ENCODE measurements at regions not wholly inside any gene's neighbourhood (a gene's known extent, or its start where the extent isn't known, plus 50 kb on each side); places are given as distances from the start of the nearest gene placed in this dataset.

DNA sequence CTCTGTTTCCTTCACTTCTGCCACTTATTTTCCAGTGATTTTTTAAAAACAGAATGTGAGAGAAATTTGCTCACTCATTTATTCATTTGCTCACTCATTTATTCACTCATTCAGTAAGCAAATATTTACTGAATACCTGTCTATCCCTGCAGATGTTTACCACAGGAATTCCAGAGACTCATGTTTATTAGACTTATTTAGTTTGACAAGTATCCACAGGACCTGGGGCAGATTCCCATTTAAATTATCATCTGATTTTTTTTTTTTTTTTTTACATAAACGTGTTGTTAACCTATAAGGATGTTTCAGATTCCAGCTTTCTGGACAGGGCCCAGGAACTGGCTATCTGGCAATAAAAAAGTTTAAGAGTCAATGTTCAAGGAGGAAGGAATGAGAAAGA, 175.1 kb upstream of the ERBB4 start:
- H3K27me3 ChIP-seq (replicated peaks; ENCODE audit: insufficient read depth): no peaks in the 10 kb centered on the region
- no peak for DNase-seq
- H4K20me1 ChIP-seq (ENCODE audit: insufficient read depth): no peaks in the 10 kb centered on the region
- TF ChIP-seq EZH2phosphoT487 (IDR thresholded peaks at IDR 0.05; ENCODE audit: insufficient read depth, low read depth) (no peak), EZH2 (IDR thresholded peaks at IDR 0.05; ENCODE audit: insufficient read depth, poor library complexity, severe bottlenecking) (no peak)
- H3K27ac ChIP-seq: no peak overlapping the region; the same call in 1 of the 2 replicates
- peaks cover 43% of the 10 kb centered on the region for H3K4me1 ChIP-seq (ENCODE audit: insufficient read depth)
- H3K9me2 ChIP-seq (ENCODE audit: insufficient read depth): no peaks in the 10 kb centered on the region
- in situ Hi-C loops (cut with MboI): no loop called here
- peak overlapping the region; percentile 13 for H3K4me2 ChIP-seq (ENCODE audit: unreplicated experiment)
- no peaks in the 10 kb centered on the region for H3K9me3 ChIP-seq (ENCODE audit: low read depth)
- peak overlapping the region; percentile 34 for H2AFZ ChIP-seq
- no peak overlapping the region for H3K4me3 ChIP-seq
- no peak overlapping the region for H3K9ac ChIP-seq
- no peaks in the 10 kb centered on the region for H3K36me3 ChIP-seq (ENCODE audit: low read depth)
- 41 to 45% methylated on average over 1 of the region's 1 CpG for WGBS, 2 experiments (ENCODE audit: low coverage in 1 of 2, low lambda C conversion rate in 2 of 2, missing lambda C conversion rate in 2 of 2)
- H3F3A ChIP-seq (ENCODE audit: insufficient read depth): peaks cover 37% of the 10 kb centered on the region
- no peaks in the 10 kb centered on the region for H3K79me2 ChIP-seq (ENCODE audit: insufficient read depth)

DNA sequence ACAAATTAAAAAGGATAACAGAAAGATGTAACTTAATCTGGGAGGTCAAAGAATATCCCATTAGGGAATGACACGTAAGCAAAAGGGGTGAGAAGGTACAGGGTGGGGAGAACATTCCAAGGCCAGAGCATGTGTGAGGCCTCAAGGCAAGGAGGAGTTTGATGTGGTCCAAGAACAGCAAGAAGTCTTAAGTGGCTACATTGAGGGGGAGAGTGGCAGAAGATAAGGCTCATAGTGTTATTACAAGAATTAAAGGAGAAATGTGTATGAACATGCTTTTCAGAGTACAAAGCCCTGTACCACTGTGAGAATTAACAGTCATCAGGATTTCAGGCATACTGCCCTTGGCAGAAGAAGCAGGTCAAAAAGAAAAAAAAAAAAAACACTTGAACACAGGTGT, 174.4 kb upstream of the ERBB4 start:
- no peak overlapping the region; the same call in 1 of the 2 replicates for H2AFZ ChIP-seq
- peak overlapping the region; percentile 93 for H3K27ac ChIP-seq
- DNase-seq: peak; percentile 20
- H3K9ac ChIP-seq: peak overlapping the region; percentile 73
- TF ChIP-seq EZH2phosphoT487 (IDR thresholded peaks at IDR 0.05; ENCODE audit: insufficient read depth, low read depth) (no peak), EZH2 (IDR thresholded peaks at IDR 0.05; ENCODE audit: insufficient read depth, poor library complexity, severe bottlenecking) (no peak)
- H3K79me2 ChIP-seq (ENCODE audit: insufficient read depth): no peaks in the 10 kb centered on the region
- in situ Hi-C loops (cut with MboI): no loop called here
- H3F3A ChIP-seq (ENCODE audit: insufficient read depth): peaks cover 44% of the 10 kb centered on the region
- no peaks in the 10 kb centered on the region for H4K20me1 ChIP-seq (ENCODE audit: insufficient read depth)
- peaks cover 50% of the 10 kb centered on the region for H3K4me1 ChIP-seq (ENCODE audit: insufficient read depth)
- WGBS, 2 experiments (ENCODE audit: low coverage in 1 of 2, low lambda C conversion rate in 2 of 2, missing lambda C conversion rate in 2 of 2): 56 to 71% methylated on average over 1 of the region's 1 CpG
- no peak overlapping the region for H3K4me3 ChIP-seq
- no peaks in the 10 kb centered on the region for H3K27me3 ChIP-seq (replicated peaks; ENCODE audit: insufficient read depth)
- H3K36me3 ChIP-seq (ENCODE audit: low read depth): no peaks in the 10 kb centered on the region
- H3K4me2 ChIP-seq (ENCODE audit: unreplicated experiment): no peak overlapping the region
- H3K9me3 ChIP-seq (ENCODE audit: low read depth): no peaks in the 10 kb centered on the region
- H3K9me2 ChIP-seq (ENCODE audit: insufficient read depth): no peaks in the 10 kb centered on the region

DNA sequence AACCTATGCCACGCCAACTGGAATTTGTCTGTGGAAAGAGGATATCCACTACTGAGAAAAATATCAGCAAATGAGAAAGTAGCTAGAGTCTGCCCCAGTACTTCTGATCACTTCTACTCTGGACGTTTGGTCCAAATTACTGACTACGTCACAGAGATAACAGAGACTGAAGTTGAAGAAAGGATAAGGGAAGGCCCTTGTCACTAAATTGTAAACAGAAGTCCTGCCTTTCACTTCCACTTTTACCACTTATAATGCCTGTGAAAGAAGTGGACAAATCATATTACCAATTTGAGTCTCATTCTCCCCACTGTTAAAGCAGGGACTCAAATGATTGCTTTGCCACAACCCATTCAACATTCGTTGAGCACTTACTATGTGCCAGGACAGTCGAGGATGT, 173.9 kb upstream of the ERBB4 start:
- TF ChIP-seq EZH2phosphoT487 (IDR thresholded peaks at IDR 0.05; ENCODE audit: insufficient read depth, low read depth) (no peak), EZH2 (IDR thresholded peaks at IDR 0.05; ENCODE audit: insufficient read depth, poor library complexity, severe bottlenecking) (no peak)
- H2AFZ ChIP-seq: peak overlapping the region; percentile 43
- H3K27me3 ChIP-seq (replicated peaks; ENCODE audit: insufficient read depth): no peaks in the 10 kb centered on the region
- no peaks in the 10 kb centered on the region for H3K9me3 ChIP-seq (ENCODE audit: low read depth)
- in situ Hi-C loops (cut with MboI): no loop called here
- peak overlapping the region; percentile 34; the same call in 1 of the 2 replicates for H3K4me3 ChIP-seq
- H3F3A ChIP-seq (ENCODE audit: insufficient read depth): peaks cover 49% of the 10 kb centered on the region
- no peaks in the 10 kb centered on the region for H3K9me2 ChIP-seq (ENCODE audit: insufficient read depth)
- H3K79me2 ChIP-seq (ENCODE audit: insufficient read depth): no peaks in the 10 kb centered on the region
- 56 to 60% methylated on average over 5 of the region's 5 CpGs for WGBS, 2 experiments (ENCODE audit: low coverage in 1 of 2, low lambda C conversion rate in 2 of 2, missing lambda C conversion rate in 2 of 2)
- H3K9ac ChIP-seq: peak overlapping the region; percentile 73
- no peak for DNase-seq
- peaks cover 50% of the 10 kb centered on the region for H3K4me1 ChIP-seq (ENCODE audit: insufficient read depth)
- H3K4me2 ChIP-seq (ENCODE audit: unreplicated experiment): peak overlapping the region; percentile 62
- no peaks in the 10 kb centered on the region for H3K36me3 ChIP-seq (ENCODE audit: low read depth)
- H4K20me1 ChIP-seq (ENCODE audit: insufficient read depth): no peaks in the 10 kb centered on the region
- peak overlapping the region; percentile 93 for H3K27ac ChIP-seq

DNA sequence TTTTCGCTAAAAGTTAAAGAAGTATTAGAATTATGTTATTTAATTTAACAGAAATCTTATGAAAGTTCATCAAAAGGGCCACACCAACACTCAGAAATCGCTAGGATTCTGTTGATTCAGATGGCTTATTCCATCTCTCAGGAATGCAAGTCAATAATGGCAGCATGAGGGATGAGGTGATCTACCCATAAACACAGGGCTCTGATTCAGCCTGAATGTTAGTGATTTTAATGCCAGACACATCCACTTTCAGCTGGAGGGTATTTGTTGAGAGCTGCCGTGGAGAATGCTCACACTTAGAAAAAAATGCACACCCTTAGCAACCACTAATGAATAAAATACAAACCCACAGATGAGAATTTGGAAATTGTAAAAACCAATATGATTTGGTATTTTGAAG, 173.3 kb upstream of the ERBB4 start:
- TF ChIP-seq EZH2phosphoT487 (IDR thresholded peaks at IDR 0.05; ENCODE audit: insufficient read depth, low read depth) (no peak), EZH2 (IDR thresholded peaks at IDR 0.05; ENCODE audit: insufficient read depth, poor library complexity, severe bottlenecking) (no peak)
- H3K9ac ChIP-seq: peak overlapping the region; percentile 73
- DNase-seq: peak; percentile 94
- H3F3A ChIP-seq (ENCODE audit: insufficient read depth): peaks cover 50% of the 10 kb centered on the region
- H4K20me1 ChIP-seq (ENCODE audit: insufficient read depth): no peaks in the 10 kb centered on the region
- peaks cover 50% of the 10 kb centered on the region for H3K4me1 ChIP-seq (ENCODE audit: insufficient read depth)
- in situ Hi-C loops (cut with MboI): no loop called here
- H3K4me2 ChIP-seq (ENCODE audit: unreplicated experiment): peak overlapping the region; percentile 62
- H3K4me3 ChIP-seq: peak overlapping the region; percentile 34; the same call in 1 of the 2 replicates
- 15 to 16% methylated on average over 3 of the region's 3 CpGs for WGBS, 2 experiments (ENCODE audit: low coverage in 1 of 2, low lambda C conversion rate in 2 of 2, missing lambda C conversion rate in 2 of 2)
- H3K79me2 ChIP-seq (ENCODE audit: insufficient read depth): no peaks in the 10 kb centered on the region
- H2AFZ ChIP-seq: peak overlapping the region; percentile 43
- no peaks in the 10 kb centered on the region for H3K36me3 ChIP-seq (ENCODE audit: low read depth)
- H3K9me2 ChIP-seq (ENCODE audit: insufficient read depth): no peaks in the 10 kb centered on the region
- H3K27ac ChIP-seq: peak overlapping the region; percentile 93
- no peaks in the 10 kb centered on the region for H3K9me3 ChIP-seq (ENCODE audit: low read depth)
- H3K27me3 ChIP-seq (replicated peaks; ENCODE audit: insufficient read depth): no peaks in the 10 kb centered on the region

DNA sequence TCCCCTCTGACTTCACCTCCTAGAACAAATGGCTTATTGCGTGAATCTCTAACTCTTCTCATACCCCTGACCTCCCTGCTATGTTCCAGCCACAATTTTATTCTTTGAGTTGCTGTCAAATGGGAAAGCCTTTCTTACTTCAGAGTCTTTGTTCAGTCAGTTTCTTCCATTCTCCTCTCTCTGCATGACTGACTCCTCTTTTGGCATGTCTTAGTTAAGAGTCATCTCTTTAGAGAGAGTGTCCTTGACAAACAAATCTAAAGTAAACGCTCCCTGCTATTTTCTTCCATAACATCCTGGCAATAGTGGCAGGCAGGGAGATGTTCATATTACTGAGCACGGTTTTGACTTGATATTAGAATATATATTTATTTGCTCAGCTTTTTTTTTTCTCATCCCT, 170.7 kb upstream of the ERBB4 start:
- H3K27ac ChIP-seq: peak overlapping the region; percentile 58
- TF ChIP-seq EZH2 (IDR thresholded peaks at IDR 0.05; ENCODE audit: insufficient read depth, poor library complexity, severe bottlenecking) (no peak), EZH2phosphoT487 (IDR thresholded peaks at IDR 0.05; ENCODE audit: insufficient read depth, low read depth) (no peak)
- peak; percentile 72 for DNase-seq
- H3K79me2 ChIP-seq (ENCODE audit: insufficient read depth): no peaks in the 10 kb centered on the region
- H4K20me1 ChIP-seq (ENCODE audit: insufficient read depth): no peaks in the 10 kb centered on the region
- H3K4me3 ChIP-seq: no peak overlapping the region
- peak overlapping the region; percentile 16 for H3K4me2 ChIP-seq (ENCODE audit: unreplicated experiment)
- peaks cover 50% of the 10 kb centered on the region for H3F3A ChIP-seq (ENCODE audit: insufficient read depth)
- no peaks in the 10 kb centered on the region for H3K9me2 ChIP-seq (ENCODE audit: insufficient read depth)
- WGBS, 2 experiments (ENCODE audit: low coverage in 1 of 2, low lambda C conversion rate in 2 of 2, missing lambda C conversion rate in 2 of 2): 49 to 52% methylated on average over 3 of the region's 3 CpGs
- H3K9ac ChIP-seq: no peak overlapping the region
- in situ Hi-C loops (cut with MboI): no loop called here
- H3K9me3 ChIP-seq (ENCODE audit: low read depth): no peaks in the 10 kb centered on the region
- peaks cover 50% of the 10 kb centered on the region for H3K4me1 ChIP-seq (ENCODE audit: insufficient read depth)
- H2AFZ ChIP-seq: peak overlapping the region; percentile 50; the same call in 1 of the 2 replicates
- H3K36me3 ChIP-seq (ENCODE audit: low read depth): no peaks in the 10 kb centered on the region
- no peaks in the 10 kb centered on the region for H3K27me3 ChIP-seq (replicated peaks; ENCODE audit: insufficient read depth)
